CD4-positive, alpha-beta T cell treated with Interleukin-17A for 1 hour (primary cell): ENCODE measurements at regions not wholly inside any gene's neighbourhood (a gene's known extent, or its start where the extent isn't known, plus 50 kb on each side); places are given as distances from the start of the nearest gene placed in this dataset.

Source experiments
- DNase-seq: peaks from one replicate; pipeline ENCODE4 v3.0.0-alpha.2; 2020

DNA sequence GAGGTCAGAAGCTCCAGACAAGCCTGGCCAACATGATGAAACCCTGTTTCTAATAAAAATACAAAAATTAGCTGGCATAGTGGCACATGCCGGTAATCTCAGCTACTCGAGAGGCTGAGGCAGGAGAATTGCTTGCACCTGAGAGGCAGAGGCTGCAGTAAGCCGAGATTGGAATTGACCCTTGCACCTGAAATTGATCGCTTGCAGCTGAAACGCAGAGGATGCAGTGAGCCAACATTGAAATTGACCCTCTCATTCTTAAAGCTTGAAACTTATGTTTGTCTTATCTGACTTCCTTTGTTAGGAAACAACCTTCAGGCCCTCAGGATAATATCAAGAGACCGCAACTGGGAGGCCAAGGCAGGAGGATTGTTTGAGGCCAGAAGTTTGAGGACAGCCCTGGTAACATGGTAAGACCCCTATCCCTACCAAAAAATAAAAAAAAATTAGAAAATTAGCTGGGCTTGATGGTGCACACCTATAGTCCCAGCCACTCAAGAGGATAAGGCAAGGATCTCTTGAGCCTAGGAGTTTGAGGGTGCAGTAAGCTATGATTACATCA is 376.6 kb upstream of the XYLT1 start:
- no peak for DNase-seq

DNA sequence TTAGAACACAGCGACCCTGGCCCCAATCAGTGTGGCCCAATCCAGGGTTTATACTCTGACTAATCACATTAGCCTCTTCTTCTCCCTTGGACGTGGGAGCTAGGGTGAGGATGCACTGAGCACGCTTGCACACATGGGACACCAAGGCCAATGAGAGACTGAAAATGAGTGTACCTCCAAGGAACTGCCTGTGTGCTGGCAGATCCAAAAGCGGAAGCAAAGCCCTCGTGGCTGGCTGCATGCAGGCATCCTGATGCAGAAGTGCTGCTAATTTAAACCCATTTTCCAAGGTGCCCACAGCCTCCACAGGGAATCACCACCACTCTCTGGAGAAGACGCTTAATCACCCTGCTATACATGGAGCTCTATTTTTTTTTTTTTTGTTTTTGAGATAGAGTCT is 375.3 kb upstream of the XYLT1 start:
- DNase-seq, result no peak

DNA sequence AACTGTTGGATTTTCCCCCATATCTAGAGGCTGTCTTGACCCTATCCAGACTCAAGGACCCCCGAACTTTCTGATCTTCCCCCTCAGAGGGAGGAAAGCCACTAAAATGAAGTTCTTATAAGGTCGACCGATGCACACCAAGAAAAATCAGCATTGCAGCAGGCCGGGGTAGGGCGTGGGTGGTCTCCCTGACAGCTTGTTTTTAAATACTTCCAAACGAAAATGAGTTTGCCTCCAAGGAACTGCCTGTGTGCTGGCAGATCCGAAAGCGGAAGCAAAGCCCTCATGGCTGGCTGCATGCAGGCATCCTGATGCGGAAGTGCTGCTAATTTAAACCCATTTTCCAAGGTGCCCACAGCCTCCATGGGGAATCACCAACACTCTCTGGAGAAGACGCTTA is 374.3 kb upstream of the XYLT1 start:
- DNase-seq, result no peak

DNA sequence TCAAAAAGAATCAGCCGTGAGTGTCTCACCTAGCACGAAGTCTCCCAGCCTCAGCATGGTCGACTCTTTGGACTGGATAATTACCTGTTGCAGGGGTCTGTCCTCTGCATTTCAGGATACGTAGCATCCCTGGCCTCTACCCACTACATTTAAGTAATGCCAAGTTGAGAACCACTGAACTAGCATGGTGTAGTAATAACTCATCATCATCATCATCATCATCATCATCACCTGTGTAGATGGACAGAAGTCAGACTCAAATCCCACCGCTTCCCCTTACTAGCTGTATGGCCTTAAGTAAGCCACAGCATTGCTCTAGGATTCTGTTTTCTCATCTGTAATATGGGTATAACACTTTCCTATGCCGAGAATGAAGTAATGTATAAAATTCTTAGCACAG is 373.1 kb upstream of the XYLT1 start:
- DNase-seq, result no peak

DNA sequence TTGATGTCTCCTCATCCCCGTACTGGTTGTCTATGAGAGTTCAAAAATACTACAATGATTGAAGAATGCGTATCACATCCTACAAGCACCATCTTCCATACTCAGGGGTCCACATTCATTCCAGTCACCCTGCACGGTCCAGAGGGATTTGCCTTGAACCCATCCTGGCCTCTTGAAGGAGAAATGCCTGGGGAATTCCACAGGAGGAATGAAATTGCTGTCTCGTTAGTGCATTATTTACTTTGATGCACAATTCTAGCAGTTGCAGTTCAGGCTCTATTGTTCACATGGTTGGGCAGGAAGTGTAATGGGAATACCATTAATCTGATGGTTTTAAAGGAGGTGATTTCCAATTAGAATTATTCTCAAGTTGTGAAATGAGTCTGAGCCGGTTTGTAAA is 369.1 kb upstream of the XYLT1 start:
- DNase-seq, result no peak

DNA sequence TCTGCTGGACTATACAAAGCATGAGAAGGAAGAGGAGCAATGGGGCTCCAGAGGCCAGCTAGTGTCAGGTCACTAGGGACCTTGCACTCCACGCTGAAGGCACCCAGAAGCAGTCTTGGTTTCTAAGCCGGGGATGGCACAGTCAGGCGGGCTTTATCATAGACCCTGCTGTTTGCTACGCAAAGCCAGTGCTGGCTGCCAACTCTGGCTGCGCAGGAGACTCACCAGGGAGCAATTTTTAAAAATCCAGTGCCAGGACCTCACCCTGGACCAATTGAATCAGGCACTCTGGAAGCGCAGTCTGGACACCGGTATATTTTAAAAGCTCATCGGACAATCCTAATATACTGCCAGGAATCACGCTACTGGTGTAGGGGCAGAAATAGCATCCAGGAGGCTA is 368.5 kb upstream of the XYLT1 start:
- no peak for DNase-seq

DNA sequence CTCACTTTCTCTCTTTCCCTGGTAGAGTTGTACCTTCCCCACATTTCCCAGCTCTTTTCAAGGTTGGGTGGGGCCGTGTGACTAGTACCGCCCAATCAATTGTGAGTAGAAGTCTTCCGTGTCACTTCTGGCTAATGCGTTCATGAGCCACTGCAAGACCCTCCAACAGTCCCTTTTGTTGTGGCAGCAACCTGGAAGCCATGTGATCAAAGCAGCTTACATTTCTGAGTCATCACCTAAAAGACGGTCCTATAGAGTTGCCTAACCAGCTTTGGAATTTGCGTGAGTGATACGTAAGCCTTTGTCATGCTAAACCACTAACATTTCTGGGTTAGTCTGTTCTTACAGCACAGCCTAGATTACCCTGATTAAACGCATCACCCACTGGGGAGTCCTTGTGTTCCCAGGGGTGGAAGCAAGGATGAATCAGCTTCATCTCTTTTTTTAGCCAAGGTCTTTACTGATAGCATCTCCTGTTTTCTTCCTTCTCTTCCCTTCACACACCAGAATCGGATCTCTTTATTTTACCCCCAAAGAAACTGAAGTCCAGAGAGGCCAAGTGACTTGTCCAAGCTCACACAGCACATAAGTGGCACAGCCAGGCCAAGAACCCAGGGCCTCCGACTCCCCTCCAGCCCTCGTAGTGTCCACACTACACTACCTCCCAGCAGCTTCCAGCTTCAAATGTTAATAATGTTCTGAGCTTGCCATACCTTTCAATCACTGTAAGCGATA is 366.3 kb upstream of the XYLT1 start:
- no peak for DNase-seq

DNA sequence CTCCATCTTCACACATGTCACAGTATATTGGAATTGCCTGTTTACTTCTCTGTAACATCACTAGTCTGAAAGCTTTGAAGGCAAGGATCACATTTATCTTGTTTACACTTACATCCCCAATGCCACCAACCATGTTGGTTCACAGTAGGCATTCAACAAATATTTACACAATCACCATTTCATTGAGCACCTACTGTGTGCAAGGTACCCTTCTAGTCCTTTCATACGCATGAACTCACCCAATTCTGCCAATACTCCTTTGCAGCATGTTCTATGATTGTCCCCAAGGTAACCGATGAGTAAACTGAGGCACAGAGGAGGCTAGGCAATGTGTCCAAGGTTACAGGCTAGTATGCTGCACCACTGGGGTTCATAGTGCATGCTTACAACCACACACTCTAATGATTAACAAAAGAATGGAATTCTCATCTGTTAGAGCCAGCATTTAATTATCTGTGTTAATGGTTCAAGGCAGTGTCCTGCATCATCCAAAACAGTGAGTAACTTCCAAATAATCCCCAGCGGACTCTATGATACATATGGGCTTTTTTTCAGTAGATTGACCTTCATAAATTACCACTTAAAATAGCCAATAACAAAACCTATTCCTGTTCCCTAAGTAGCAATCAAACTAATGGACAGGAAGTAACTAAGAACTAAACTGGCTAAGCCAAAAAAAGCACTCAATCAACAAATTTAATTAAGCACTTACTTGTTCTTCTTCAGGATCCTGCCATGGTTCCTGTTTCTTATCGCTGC is 364.5 kb upstream of the XYLT1 start:
- DNase-seq, result no peak

DNA sequence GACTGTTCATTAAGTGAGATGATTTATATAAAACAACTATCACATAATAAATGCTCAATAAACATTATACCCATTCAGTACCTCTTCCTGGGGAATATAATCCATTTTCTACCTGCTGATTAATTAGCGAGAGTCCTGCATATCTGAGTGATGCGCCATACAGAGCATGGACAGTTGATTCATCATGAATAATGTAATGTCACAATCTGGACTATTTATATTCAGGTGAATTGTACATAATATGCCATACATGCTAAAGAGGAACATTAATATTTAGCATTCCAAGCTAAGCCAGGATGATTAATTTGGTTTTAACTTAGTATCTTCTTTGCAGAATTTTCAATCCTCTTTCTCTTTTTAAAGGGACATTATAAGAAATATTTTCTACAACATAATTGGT is 362.0 kb upstream of the XYLT1 start:
- no peak for DNase-seq

DNA sequence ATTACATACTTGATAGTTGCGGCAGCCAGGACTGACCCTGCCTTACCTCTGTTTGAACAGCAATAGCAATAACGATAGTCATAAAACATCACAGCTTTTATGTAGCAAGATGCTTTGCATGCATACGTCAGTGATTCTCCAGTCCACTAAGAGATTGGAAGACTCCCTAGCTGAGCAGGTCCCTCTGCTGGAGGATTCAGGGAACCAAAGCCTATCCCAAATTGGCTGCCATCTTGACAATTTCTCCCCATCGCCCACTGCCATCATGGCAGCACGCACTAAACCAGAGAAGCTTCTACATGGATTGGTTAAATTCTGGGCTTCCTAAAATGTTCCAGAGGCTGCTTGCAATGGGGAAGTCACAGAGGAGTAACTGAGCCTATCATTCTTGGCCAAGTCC is 360.6 kb upstream of the XYLT1 start:
- DNase-seq, result no peak

DNA sequence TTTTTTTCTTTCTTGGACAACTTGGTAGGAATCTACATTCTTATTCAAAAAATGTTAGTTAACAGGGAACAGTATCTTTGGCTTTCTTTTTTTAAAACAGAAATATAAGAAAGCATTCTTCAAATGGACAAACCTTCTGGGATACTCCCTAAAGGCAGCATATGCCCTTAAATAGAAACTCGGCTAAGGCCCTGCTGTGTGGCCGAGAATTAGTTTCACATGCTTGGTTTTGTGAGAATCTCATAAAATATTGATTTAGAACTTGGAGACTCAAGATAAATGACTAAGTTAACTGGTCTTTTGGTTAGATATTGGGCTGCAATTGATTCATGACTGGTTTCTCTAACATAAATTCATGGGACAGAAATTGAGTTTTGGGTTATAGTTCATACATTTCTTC is 359.9 kb upstream of the XYLT1 start:
- DNase-seq, result no peak

DNA sequence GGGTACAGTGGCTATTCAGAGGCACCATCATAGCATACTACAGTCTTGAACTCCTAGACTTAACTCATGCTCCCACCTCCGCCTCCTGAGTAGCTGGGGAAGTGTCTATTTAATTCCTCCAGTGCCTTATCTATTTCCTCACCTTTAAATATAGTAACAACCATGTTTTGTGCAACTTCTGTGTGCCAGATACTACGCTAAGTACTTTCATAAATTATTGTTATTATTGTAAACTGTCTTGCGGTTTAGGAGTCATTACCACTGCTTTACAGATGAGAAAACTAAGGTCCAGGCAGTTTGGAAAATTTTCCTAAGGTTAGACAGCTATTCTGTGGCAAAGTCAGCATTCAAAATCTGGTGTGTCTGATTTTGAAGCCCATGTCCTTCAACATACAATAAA is 359.1 kb upstream of the XYLT1 start:
- DNase-seq, result no peak

DNA sequence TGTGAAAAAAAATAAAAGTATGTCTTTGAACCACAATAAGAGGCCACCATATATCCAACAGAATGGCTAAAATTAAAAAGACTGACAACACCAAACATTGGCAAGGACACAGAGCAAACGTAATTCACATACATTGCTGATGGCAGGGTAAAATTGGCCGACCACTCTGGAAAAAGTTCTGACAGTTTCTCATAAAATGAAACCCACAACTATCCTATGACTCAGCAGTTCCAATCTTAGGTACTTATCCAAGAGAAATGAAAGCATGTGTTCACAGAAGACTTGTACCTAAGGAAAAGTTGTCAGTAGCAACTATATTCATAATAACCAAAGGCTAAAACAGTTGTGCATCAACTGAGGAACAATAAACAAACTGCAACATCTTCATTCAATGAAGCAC is 357.3 kb upstream of the XYLT1 start:
- no peak for DNase-seq

DNA sequence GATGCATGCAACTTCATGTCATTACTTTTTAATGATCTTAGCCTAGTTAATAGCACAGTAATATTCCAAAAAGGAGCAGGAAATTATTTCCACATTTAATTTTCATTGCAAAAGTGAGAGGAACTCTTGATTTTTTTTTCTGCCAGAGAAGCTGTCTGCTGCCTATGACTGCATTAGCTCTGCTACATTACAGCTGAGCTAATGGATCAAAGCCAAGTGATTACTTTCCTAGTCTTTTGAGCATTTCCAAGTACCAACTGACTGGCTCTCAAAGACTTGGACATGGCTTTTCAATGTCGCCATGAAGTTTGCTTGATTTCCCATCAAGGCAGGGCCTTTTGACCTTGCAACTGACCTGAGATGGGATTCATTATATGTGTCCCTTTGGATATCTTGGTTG is 356.6 kb upstream of the XYLT1 start:
- DNase-seq, result no peak

DNA sequence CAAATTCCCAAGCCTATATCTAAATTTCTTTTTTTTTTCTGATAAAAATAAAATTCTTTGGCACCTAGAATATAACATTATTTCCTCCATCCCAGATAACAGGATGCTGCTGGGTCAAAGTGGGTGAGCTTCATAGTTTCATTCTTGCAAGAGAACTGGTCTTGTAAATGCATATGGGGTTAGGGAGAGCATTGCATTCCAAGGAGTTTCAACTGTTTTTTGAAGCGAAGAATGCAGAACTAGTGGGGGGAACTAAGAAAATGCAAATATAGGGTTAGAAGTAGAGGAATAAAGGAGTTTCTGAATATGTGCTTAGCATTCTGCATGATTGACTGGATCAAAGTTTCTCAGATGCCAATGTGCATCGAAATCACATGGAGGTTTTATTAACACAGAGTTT is 347.2 kb upstream of the XYLT1 start:
- DNase-seq, result no peak

DNA sequence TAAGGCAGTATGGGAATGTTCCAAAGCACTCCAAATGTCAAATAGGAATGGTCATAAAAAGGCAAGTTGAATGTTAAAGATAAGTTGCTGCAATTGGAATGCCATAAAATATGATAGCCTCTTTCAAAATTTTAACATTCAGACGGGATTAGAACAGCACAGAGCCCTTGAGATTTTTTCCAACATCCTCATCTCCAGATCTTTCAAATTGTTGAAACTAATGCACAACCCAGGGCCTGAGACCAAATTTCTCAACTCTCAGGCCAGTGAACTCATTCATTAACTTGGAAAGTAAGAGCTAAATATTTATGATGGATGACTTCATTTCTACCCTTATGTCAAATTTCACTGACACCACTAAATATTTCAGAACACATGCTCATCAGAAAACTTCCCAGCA is 346.5 kb upstream of the XYLT1 start:
- DNase-seq, result no peak

DNA sequence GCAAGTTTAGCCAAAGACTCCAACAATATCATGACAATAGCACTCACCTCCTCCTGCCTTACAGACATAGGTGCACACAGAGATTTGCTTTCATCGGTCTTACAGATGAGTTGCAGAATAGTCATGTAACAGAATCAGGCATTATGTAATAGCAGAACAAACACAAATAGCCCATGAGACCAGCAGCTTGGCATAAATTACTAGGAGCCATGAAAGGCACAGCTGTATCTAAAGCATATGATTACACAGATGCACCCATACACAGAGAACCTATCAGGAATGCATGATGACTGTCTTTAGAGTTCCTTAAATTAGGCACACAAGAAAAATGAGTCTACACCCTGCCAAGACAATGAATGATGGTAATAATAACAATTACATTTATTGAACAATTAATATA is 342.0 kb upstream of the XYLT1 start:
- no peak for DNase-seq

DNA sequence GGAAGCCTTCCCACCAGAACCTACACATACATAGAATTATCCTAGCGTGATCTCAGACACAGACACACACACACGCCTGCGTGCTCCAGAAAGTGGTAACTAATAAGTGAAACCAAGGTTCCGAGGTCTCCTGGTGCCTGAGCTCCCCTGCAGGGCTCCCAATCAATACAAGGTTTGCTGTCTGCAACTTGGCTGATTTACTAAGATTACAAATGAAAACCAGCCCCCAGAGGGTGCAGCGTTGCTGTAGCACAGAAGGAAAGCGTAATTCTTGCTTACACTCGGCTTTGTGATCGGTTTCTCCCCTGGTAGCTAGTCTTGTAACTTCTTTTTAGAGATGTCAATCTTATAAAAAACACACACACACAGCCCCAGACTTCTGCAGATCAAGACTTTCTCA is 334.1 kb upstream of the XYLT1 start:
- no peak for DNase-seq

DNA sequence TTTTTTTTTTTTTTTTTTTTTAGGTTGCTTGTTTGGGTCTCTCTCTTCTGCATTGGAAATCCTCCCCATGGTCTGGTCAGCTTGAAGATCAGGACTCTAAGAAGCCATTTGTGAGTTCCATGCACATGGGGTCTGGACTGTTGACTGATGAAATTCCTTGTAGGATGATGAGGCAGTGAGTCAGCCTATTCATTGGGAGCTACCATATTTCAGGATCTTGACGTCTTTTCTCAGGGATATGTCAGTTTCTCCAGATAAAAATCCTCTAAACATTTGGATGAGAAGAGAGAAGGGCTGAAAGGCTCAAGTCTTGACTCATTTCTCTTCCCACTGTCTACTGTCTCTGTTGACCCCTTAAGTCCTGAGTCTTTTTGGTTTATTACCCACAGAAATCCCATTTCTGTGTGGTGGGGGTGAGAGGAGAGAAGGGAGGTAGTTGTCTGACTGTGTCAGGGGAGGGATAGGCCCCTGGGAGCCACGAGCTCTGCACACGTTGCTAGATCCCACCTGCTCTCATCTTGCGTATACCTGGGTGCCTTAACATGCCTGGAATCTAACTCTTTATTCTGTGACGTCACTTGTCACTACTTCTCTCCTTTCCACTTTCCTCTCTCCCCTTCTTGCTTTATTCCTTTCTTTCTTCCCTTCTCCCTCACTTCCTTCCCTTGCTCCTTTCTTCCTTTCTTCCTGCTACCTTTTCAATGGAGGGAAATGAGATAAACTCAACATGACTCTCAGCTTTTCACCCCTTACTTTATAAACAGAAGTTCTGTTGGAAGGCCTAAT is 333.1 kb upstream of the XYLT1 start:
- no peak for DNase-seq

DNA sequence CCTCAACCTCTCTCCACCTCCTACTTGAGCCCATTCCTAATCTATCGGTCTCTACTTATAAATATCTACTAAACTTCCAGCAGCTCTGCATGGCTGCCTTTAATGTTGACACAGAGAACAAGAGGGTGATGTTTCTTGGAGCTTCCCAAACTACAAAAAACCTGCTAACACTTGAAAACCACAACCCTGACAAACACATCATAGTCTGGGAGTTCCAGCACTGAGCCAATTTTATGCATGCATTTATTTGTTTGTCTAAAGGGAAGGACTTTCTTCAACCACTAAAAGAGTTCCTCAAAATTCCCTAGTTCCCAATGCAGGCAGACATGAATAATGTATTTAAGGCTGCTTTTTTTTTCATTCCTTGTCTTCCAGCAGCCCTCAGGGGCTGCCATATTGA is 331.8 kb upstream of the XYLT1 start:
- DNase-seq, result no peak

DNA sequence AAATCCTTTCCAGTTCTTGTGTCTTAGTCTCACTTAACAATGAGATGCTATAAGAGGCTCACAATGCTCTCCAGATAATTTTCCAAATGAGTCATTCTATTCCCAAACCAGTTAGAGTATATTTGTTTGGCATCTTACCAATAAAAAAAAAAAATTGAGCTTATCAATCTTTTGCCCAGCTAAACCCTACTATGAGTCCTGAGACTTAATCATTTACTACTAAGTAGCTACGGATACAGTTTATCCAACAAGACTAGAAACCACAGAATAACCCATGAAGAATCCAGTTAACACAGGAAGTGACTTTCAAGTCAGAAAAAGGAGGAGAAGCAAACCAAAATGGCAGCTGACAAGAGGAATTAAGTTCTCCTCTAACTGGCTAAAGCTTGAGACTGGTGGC is 330.3 kb upstream of the XYLT1 start:
- DNase-seq, result no peak

DNA sequence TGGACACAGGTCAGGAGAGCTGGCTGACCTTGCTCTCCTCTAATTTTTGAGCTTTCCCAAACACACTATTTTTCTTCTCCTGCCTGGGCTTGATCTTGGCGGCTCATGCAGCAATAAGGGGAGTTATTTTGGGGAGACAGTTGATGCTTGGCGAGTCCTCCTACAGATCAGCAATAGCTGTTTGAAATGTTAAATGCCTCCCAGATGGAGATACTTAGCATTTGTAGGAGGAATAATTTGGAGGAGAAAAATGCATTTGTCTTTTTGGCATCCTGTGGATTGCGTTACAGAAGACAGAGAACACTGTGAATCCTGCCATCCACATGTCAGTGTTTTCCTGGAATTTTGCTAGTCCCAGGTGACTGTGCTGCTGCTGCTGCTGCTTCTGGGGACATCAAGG is 328.0 kb upstream of the XYLT1 start:
- DNase-seq, result no peak

DNA sequence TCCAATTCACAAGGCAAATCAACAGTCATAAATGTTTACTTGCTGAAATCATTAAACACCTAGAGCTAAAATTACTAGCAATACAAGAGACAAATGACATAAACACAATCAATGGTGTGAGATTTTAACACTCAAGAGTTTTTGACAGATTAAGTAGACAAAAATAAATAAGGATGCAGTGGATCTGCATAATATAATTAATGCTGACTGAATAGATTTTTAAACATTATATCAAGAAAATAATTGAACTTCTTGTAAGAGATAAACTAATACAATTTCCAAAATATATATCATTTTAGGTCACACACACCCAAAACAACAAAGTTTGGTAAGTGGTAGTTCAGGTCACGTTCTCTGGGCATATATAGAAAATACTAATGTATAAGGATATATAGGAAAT is 322.6 kb upstream of the XYLT1 start:
- no peak for DNase-seq

DNA sequence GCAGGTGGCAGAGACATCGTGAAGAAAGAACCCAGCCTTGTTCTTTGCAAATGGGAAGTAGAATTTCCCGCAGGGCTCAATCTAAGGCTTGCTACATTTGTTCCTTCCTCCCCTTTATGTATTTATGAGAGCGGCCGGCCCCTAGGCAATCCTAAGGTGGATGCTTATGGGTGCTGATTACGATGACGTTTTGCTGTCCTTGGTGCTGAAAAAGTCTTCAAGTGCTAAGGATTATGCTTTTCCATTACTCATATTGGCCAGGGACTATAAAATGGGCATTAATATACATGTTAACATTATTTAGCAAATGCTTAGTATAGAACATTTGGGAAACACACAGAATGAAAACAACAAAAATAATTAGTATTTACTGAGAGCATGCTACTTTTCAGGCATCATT is 313.3 kb upstream of the XYLT1 start:
- no peak for DNase-seq
